SKM-1 (cell line): ENCODE measurements at regions not wholly inside any gene's neighbourhood (a gene's known extent, or its start where the extent isn't known, plus 50 kb on each side); places are given as distances from the start of the nearest gene placed in this dataset.
A peak's percentile ranks its signal among the peaks of the same experiment; 100 is the strongest.

Source experiments
- DNase-seq: peaks from one replicate; lab custom pipeline; 2025; ENCODE audit not compliant: unreplicated experiment; lab: John Stamatoyannopoulos, UW

DNA sequence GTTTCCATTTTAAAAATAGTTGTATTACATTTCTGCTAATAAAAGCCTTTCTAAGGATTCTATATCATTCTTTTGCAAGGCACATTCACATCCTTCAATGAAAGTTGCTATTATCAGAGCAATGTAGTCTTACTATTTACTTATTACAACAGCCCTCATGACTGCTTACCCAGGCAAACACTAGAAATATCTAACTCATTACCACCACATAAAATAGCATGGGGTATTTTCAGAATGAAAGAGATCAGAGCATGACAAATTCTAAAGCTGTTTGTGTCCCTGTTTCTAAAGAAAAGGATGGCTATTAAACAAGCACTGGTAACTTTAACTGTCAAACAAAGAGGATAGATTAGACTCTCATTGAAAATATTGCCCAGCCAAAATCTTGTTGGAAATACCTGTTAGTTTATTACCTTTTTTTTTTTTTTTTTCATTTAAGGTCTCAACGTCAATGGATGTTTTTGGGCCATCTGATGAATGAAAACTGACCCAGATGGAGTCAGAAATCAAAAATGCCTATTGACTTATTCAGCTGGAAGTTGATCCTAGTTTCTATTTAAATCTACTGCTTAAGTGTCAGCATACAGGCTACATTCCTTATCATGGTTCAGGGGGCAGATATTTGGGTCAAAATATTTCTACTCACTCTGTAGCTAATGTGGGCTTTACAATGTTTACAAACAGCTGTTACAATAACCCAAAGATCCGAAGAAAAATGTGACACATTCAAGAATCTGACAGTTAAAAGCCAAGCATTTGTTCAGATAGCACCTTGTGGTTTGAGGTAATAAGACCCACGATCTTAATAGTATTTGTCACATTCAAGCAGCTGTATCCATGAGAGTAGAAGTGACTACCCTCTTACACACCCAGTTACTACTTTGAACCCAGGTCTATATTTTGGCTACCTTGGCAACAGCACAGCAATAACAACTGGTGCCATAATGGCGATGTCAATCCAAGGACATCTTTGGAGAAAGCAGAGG is 554.8 kb upstream of the MEF2C start:
- no peak for DNase-seq

DNA sequence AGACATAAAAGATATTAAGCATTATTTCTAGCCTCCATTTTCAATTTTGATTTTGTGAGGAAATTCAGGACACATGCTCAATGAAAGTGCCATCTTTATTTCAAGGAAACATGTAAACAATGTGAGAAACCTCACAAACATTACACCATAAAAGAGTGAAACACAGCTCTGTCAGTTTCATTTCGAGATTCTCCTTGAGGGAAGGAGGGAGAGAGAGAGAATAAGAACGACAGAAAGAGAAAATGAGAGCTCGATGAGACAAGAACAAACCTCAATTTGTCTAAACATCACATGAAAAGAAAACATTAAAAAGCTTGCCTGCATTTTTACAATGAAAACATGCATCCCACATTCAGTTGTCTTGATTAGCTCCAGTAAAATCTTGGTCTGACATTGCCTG is 553.5 kb upstream of the MEF2C start:
- no peak for DNase-seq

DNA sequence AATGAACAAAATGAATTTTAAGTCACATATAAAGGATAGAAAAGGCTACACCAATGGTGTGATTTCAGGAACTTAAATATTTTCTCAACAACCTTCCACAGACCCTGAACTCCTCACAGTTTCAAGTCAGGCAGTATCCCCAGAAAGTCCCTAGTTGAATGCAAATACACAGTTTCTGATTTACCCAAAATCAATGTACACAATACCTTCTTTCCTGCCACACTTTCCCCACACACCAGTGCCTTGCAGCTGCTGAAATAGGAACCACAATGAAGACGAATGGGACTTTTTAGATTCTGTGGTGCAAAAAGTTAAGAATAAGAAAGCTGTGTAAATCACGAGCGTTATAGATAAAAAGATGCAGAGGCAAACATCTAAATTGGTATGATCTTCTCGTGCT is 552.4 kb upstream of the MEF2C start:
- no peak for DNase-seq

DNA sequence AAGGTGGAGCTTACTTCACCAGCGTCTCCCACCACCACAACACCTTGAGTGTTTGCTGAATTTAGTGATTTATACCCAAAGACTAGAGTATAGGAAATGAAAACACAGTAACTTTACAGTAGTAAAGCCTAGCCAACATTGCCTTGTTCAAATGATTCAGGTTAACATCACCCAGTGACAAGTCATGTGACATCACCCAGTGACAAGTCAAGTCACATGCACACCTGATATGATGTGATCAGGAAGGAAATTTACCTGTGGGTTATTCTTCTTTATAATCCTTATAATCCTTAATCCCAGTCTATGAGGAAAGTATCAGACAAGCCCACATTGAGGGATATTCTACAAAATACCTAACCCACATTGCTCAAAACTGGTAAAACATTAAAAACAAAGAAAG is 545.6 kb upstream of the MEF2C start:
- DNase-seq: no peak

DNA sequence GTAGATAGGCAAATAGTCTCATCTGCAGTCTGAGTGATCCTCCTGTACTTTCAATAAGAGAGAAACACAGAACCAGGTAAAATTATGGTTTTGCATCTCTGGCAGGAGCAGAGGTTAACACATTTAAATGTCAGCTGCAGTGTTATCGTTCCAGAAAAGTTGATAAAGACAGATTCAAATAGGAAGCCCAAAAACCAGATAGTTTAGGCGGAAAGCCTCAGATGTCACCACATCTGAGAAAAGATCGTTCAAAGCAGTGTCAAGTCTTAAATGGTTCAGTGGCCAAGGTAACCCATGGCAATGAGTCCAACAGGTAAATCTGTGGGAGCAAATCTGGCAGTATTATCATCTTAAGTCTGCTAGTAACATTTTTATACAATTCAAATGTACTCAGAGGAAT is 542.1 kb upstream of the MEF2C start:
- DNase-seq: no peak

DNA sequence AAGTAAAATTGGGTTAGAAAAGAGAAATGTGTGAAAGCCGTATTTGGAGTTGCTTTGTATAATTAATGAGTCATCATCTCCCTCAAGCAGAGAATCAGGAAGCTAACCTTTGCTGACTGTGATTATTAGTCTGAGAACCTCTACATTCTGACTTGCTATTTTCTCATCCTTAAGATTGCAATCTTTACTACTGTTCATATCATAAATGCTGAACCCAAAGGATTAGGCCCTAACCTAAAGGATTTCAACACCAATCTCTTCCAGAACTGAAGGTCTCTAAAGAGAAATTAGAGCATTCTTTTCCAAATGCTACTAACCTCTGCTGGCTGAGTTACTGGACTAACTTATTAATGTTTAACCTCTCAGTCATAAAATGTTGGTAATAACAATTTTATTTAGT is 538.1 kb upstream of the MEF2C start:
- no peak for DNase-seq

DNA sequence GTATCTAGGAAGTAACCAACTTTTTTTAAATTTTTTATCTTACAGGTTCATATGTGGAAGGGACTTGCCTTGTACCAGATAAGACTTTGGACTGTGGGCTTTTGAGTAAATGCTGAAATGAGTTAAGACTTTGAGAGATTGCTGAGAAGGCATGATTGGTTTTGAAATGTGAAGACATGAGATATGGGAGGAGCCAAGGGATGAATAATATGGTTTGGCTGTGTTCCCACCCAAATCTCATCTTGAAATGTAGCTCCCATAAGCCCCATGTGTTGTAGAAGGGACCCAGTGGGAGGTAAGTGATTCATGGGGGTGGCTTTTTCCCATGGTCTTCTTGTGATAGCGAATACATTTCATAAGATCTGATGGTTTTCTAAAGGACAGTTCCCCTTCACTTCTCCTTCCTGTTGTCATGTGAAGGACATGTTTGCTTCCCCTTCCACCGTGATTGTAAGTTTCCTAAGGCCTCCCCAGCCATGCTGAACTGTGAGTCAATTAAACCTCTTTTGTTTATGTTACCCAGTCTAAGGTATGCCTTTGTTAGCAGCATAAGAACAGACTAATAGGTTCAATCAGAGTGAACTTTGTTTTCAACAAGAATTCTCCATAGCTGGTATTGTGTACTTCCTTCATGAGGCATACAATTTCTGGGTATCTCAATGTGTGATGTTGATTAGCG is 535.6 kb upstream of the MEF2C start:
- DNase-seq: no peak

DNA sequence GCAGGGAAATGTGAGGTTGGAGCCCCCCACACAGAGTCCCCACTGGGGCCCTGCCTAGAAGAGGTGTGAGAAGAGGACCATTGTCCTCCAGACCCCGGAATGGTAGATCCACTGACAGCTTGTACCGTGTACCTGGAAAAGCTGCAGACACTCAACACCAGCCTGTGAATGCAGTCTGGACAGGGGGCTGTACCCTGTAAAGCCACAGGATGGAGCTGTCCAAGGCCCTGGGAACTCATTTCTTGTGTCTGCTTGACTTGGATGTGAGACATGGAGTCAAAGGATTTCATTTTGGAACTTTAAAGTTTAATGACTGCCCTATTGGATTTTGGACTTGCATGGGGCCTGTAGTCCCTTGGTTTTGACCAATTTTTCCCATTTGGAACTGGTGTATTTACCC is 535.0 kb upstream of the MEF2C start:
- DNase-seq: no peak

DNA sequence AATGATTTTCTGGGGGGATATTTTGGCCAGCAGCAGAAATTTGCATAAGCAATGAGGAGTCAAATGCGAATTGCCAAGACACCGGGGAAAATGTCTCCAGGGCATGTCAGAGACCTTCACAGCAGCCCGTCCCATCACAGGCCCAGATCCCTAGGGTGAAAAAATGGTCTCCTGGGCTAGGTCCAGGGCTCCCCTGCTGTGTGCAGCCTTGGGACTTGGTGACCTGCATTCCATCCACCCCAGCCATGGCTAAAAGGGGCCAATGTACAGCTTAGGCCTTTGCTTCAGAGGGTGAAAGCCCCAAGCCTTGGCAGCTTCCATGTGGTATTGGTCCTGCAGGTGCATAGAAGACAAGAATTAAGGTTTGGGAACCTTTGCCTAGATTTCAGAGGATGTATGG is 534.5 kb upstream of the MEF2C start:
- DNase-seq: no peak

DNA sequence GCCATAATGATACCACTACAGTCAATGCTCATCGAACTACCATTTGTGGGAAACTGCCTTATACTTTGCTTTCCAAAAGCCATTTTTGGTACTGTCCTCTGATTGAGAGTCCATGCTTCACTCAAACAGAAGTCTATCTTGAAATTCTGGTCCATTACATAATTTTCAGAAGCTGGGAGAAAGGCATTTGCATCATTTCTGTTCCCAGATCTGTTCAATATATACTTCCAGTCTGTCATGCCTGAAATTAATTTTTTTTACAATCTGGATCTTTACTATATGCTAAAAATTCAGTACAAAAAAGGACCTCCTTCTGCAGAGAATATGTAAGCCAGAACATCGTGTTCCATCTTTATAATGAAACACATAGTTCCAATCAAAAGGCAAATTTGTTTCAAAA is 528.9 kb upstream of the MEF2C start:
- DNase-seq: no peak

DNA sequence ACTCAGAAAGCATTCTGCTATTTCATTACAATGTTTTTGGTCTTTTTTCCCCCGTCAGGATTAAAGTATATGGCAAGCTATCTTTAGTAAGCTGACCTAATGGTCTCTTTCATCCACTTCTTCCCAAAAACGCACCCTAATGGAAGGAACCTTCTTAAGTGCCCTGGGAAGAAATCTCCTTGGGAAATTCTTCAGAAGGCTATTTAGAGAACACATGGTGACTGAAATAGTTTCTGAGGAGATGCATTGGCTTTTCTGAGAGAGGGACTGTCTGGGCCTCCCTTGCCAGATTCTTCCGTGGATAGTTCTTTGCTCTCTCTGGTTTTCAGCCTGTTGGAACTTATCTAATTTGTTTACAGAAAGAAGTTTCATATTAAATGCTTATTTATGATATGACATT is 524.1 kb upstream of the MEF2C start:
- DNase-seq: no peak

DNA sequence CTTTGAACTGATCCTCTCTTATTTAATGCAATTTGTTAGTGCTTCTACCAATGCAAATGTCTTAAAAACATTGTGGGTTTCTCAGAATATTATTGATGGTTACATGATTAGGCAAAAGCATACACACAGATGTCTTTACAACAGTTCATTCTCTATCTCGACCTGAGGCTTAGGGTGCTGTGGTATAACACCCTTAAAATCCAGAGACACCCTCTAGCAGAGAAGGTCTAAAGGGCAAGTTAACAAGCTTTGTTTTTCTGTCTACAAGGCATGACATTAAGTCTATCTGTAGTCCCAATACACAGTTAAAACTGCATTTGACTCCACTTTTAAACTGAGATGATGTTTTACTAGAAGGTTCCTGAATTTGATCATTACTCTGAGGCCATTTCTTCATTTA is 518.7 kb upstream of the MEF2C start:
- DNase-seq: no peak

DNA sequence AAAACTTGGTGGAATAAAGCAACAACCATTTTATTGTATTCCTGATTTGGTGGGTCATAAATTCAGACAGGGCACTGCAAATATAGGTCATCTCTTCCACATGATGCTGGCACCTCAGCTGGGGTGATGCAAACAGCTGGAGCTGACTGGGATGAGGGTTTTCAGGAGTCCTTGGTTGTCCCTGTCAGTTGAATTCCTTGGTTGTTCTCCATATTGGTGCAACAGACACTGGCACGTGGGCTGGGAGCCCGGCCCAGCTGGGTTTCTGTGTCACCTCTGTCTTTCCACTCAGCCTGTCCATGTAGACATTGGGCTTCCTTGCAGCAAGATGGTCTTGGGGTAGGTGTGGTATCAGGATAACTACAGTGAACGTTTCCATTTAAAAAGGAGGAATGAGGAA is 518.0 kb upstream of the MEF2C start:
- DNase-seq: no peak

DNA sequence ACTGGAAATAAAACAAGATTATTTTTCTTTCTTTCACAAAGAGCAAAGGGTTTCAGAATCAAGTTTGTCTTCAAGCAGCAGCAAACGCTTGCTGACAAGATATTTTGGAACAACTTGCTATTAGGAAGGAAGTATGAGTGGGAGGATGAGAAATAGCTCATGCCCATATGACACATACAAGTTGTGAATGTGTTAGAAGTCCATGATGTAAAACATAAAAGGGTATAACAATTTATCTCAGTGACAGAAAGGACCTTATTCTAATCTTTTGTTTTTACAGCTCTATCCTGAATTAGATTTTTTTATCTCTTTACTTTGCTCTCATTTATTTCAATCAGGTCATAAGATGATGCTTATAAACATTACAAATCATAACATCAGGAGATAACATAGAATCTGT is 516.6 kb upstream of the MEF2C start:
- DNase-seq: no peak

DNA sequence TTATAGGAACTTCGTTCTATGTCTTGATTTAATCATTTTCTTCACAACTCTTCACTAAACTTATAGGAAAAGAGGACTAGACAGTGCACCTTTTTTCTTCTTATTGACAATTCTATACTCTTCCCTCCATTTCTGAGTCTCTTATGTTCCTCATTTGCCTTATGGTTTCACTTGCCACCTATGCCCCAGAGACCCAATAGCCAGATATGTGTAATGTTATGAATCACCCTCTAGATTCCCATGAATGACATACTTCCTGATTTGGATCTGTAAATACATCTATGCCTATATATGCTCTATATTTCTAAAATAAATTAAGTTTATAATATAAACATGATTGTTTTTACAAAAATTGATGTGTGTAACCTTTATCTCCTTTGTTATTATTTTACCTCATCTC is 514.1 kb upstream of the MEF2C start:
- peak; percentile 57 for DNase-seq

DNA sequence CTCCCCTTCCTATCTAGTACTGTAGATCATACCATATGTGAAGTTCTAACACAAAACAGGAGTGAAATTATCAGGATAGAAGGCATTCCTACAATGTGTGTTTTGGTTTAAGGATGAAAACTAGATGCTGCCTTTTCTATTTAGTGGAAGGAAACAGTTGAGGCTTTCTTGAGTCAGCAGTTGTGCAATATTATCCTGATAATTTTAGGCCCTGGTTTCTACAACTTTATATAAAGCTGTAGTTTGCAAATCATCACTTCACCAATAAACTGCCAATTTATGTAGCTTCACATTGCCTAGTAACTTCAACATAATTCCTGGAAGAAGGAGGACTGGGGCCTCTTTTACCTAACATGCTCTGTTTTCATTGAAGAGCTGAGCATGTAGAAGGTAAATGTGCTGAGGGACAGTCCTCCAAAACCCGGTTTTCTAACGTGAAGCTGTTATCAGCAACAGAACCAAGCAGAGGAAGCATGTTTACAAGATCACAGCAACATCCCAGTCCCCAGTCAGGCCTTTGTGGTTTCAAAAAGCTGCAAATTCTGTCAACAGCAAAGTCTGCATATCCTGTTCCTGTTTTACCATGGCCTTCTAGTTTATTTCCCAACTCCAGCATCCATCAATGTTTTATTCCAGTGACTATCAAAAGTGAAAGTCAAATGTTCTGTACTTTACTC is 513.4 kb upstream of the MEF2C start:
- DNase-seq: peak; percentile 92

DNA sequence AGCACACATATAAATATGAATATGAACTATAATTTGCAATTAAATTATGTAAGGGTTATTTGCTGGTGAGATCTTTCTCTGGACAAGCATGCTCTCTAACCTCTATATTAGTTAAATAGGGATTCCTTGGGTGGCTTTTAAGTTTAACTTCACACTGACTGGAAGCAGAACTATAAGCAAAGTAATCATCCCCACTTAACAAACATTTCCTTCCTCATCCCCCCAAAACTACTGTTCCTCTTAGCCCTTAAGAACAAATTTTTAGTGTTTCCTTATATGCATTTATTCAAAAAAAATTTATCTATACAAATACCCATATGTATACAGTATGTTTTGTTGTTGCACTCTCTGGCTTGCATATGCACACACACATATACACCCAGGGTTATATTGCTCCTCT is 512.1 kb upstream of the MEF2C start:
- DNase-seq: no peak

DNA sequence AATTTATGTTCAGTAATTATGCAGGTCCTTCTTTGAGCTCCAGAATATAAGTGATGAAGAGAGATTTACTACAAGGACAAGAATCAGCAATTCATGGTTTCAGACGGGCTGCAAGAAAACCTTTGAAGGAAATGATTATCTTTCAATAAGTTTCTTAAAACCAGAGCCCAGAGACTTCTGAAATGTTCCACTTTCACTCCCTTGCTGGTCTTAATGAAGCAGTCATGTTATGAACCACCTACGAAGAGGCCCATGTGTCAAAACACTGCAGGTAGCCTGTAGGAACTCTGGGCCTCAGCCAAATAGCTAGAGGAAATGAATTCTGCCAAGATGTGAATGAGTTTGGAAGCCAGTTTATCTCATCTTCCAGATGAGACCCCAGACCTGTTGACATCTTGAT is 505.9 kb upstream of the MEF2C start:
- DNase-seq: no peak

DNA sequence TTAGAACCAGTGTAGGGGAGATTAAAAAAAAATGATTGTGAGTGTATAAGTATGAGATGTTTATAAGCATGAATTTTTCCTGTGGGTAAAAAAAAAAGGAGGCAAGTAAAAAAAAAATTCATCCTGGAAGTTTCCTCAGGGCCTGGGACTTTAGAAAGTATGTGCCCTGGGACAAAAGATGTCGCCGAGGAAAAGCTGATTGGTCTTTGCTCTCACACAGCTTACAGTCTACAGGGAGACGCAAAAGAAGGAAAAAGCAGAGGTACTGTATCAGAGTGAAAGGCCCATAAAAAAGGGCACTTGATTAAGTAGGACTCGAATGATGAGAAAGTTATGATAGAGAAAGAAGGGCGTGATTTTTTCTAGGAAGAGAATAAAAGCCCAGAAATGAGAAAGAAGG is 501.4 kb upstream of the MEF2C start:
- DNase-seq: no peak

DNA sequence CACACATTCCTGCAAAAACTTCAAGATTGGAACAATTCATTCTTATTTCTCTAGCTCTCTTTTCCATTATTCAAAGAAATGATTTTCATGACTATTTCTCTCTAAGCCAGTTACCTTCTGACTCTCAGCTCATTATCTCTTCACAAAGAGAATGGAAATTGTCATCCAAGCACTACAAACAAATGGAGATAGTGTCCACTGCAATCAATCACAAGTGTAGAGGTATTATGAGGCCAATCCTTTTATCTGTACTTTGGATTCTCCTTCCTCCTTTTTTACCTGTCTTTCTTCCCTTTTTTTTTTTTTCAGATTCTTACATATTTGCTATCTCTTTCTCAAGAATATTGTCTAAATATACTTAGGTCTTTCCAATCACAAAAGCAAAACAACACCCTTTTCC is 497.7 kb upstream of the MEF2C start:
- DNase-seq: no peak

DNA sequence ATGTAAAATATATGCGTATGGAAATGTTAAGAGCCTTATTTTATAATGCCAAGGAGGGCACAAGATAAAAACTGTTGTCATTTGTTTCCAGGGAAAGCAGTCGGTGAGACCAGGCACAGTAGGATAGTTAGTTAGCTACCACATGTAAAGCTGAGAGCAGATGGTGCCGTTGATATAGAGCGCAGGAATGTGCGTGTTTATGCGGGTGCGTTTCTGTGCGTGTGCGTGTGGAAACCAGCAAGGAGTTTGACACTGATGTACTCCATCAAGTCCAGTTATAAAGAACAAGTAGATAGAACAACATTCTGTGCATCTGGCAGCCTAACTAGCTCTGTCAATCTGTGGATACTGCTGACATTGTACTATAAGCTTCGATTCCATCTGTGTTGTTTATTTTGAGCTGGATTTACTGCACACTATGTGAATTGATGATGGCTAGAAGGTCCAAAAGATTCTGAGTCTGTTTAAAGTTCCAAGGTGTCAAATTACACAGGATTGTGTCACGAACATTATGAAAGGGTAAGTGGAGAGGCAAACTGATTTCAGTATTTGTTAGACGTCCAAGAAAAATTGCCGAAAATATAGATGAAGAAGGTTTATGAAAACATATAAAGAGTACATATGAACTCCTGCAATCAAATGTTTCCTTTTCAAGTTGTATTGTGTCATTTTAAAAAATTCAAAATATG is 494.9 kb upstream of the MEF2C start:
- no peak for DNase-seq
